K562 (cell line): ENCODE measurements at regions not wholly inside any gene's neighbourhood (a gene's known extent, or its start where the extent isn't known, plus 50 kb on each side); places are given as distances from the start of the nearest gene placed in this dataset.

Source experiments
- ATAC-seq: fragments of 200-7000 bp; cut with Tn5 transposase; 3 replicates; pipeline ENCODE4 v1.9.1; 2020; ENCODE audit warnings: moderate library complexity
- BruUV-seq: library from RNA; stranded (reverse); fragments of 400-500 nt; replicated peaks from 2 replicates; lab custom pipeline; 2021; lab: Mats Ljungman, UMichigan
- CTCF ChIA-PET: fragments of 300-600 bp; formaldehyde crosslinking; extraction: SDS; loops from one replicate; lab custom pipeline; 2021; ENCODE audit warnings: low intra/inter-chr PET ratio; lab: Yijun Ruan, JAX
- POLR2A ChIA-PET: fragments of 300-600, 350-650 bp; sonication (Branson Sonifier 250); formaldehyde crosslinking; extraction: SDS; loops from one replicate; lab custom pipeline; 2021; ENCODE audit warnings: antibody characterized with exemption, inconsistent platforms; lab: Yijun Ruan, JAX
- DNase-seq, 4 experiments: peaks; one replicate each; pipeline versions ENCODE4 v3.0.0 to v3.0.0-alpha.2; 2011 to 2018; ENCODE audit warnings: low spot score in 3 of 4, mixed read lengths in 3 of 4; ENCODE audit errors: extremely low read depth in 1 of 4
- FAIRE-seq: peaks from 2 replicates; lab custom pipeline; 2011; peaks lifted over from hg19 to GRCh38; lab: Jason Lieb, UNC
- H2AFZ ChIP-seq: 2 replicates; pipeline ENCODE4 v1.6.0; 2011; ENCODE audit warnings: low read depth, low read length, control low read depth, inconsistent platforms
- H3K27ac ChIP-seq: fragments of 200-600 bp; 3 replicates; pipeline ENCODE4 v1.8.0; 2011; ENCODE audit warnings: low read depth, mild to moderate bottlenecking, control low read depth, inconsistent platforms, low read length, moderate library complexity, mixed read lengths; ENCODE audit errors: extremely low read depth
- H3K27me3 ChIP-seq, 2 experiments: fragments of 300-600 bp in 1 of 2; 2 replicates in 1 of 2; 3 replicates in 1 of 2; pipeline versions ENCODE4 v1.6.0 to v1.8.0; 2011; ENCODE audit warnings: inconsistent platforms in 2 of 2, low read length in 2 of 2, mild to moderate bottlenecking in 1 of 2, mixed read lengths in 1 of 2, moderate library complexity in 1 of 2; ENCODE audit not compliant: control insufficient read depth in 2 of 2, insufficient read depth in 2 of 2
- H3K36me3 ChIP-seq: fragments of 300-600 bp; 3 replicates; pipeline ENCODE4 v1.8.0; 2011; ENCODE audit warnings: mild to moderate bottlenecking, low read length, inconsistent platforms; ENCODE audit not compliant: control insufficient read depth, insufficient read depth
- H3K4me1 ChIP-seq, 2 experiments: fragments of 200-600 bp in 1 of 2; replicated peaks in 1 of 2; 2 replicates in 1 of 2; 3 replicates in 1 of 2; pipeline versions ENCODE4 v1.5.1 to v1.8.0; 2011; ENCODE audit warnings: inconsistent platforms in 2 of 2, low read length in 2 of 2, mild to moderate bottlenecking in 1 of 2, mixed read lengths in 1 of 2, moderate library complexity in 1 of 2; ENCODE audit not compliant: control insufficient read depth in 2 of 2, insufficient read depth in 2 of 2
- H3K4me2 ChIP-seq: 2 replicates; pipeline ENCODE4 v1.6.1; 2011; ENCODE audit warnings: low read length, control low read depth, inconsistent platforms, mixed read lengths; ENCODE audit not compliant: insufficient read depth
- H3K4me3 ChIP-seq: fragments of 200-600 bp; sonication (generic), shearing (Covaris generic); 2 replicates; pipeline ENCODE4 v1.5.1; 2016; ENCODE audit warnings: control low read depth, inconsistent platforms
- H3K79me2 ChIP-seq: fragments of 200-600 bp; 3 replicates; pipeline ENCODE4 v1.8.0; 2011; ENCODE audit warnings: low read length, inconsistent platforms; ENCODE audit not compliant: control insufficient read depth, insufficient read depth
- H3K9ac ChIP-seq, 2 experiments: 2 replicates each; pipeline versions ENCODE4 v1.6.0 to v1.6.1; 2011; ENCODE audit warnings: low read depth in 2 of 2, low read length in 2 of 2, control low read depth in 1 of 2, inconsistent platforms in 1 of 2, mild to moderate bottlenecking in 1 of 2, mixed read lengths in 1 of 2; ENCODE audit not compliant: insufficient read depth in 1 of 2
- H3K9me1 ChIP-seq: one replicate; pipeline ENCODE4 v1.6.0; 2011; ENCODE audit warnings: inconsistent platforms, mild to moderate bottlenecking, low read length, moderate library complexity; ENCODE audit not compliant: control insufficient read depth, insufficient read depth
- H3K9me3 ChIP-seq: replicated peaks from 2 replicates; pipeline ENCODE4 v1.5.1; 2011; ENCODE audit warnings: low read depth, low read length, inconsistent platforms; ENCODE audit not compliant: control insufficient read depth, insufficient read depth
- H4K20me1 ChIP-seq: replicated peaks from 2 replicates; pipeline ENCODE4 v1.6.1; 2011; ENCODE audit warnings: low read length, inconsistent platforms, mixed read lengths; ENCODE audit not compliant: control insufficient read depth, insufficient read depth
- FOXM1 ChIP-seq, 2 experiments: fragments of 450-650 bp in 1 of 2; sonication (generic) in 1 of 2; formaldehyde crosslinking in 1 of 2; IDR thresholded peaks; 2 replicates each; pipeline versions ENCODE4 v1.6.1 to v1.9.0; 2017 to 2022; ENCODE audit warnings: low read depth in 2 of 2, mild to moderate bottlenecking in 2 of 2, missing genetic modification reagents in 1 of 2, moderate library complexity in 1 of 2
- HDAC3 ChIP-seq: fragments of 450-650 bp; IDR thresholded peaks from 2 replicates; pipeline ENCODE4 v1.6.1; 2018; ENCODE audit warnings: borderline replicate concordance, mild to moderate bottlenecking, moderate library complexity; ENCODE audit not compliant: partially characterized antibody
- ILF3 ChIP-seq: fragments of 450-650 bp; IDR thresholded peaks from 2 replicates; pipeline ENCODE4 v1.6.1; 2018; ENCODE audit warnings: antibody characterized with exemption, mild to moderate bottlenecking, moderate library complexity, borderline replicate concordance
- MTF1 ChIP-seq: fragments of 250-450 bp; sonication (Bioruptor Pico); IDR thresholded peaks from 2 replicates; pipeline ENCODE4 v1.9.0; 2021; ENCODE audit warnings: moderate library complexity, mild to moderate bottlenecking, inconsistent platforms, borderline replicate concordance
- NFIC ChIP-seq: fragments of 450-650 bp; IDR thresholded peaks from 2 replicates; pipeline ENCODE4 v1.6.1; 2017; ENCODE audit warnings: mild to moderate bottlenecking, inconsistent platforms
- PHF21A ChIP-seq: fragments of 450-650 bp; IDR thresholded peaks from 2 replicates; pipeline ENCODE4 v1.6.1; 2017; ENCODE audit warnings: low read depth, borderline replicate concordance
- PYGO2 ChIP-seq: fragments of 450-650 bp; IDR thresholded peaks from 2 replicates; pipeline ENCODE4 v1.6.1; 2016; ENCODE audit warnings: mild to moderate bottlenecking, missing genetic modification characterization, moderate library complexity, missing compliant biosample characterization
- STAG1 ChIP-seq: sonication (generic); formaldehyde crosslinking; IDR thresholded peaks from 2 replicates; pipeline ENCODE4 v1.5.0; 2020; ENCODE audit warnings: missing genetic modification reagents, borderline replicate concordance
- ZBTB11 ChIP-seq, 3 experiments: fragments of 200-800 bp in 1 of 3; fragments of 250-450 bp in 1 of 3; fragments of 450-650 bp in 1 of 3; sonication (Bioruptor Pico) in 1 of 3; sonication (Bioruptor generic) in 1 of 3; formaldehyde crosslinking in 1 of 3; IDR thresholded peaks; 2 replicates each; pipeline versions ENCODE4 v1.6.1 to v1.8.0; 2016 to 2022; ENCODE audit warnings: mild to moderate bottlenecking in 2 of 3, missing genetic modification characterization in 2 of 3, missing compliant biosample characterization in 1 of 3, moderate library complexity in 1 of 3
- ZNF354B ChIP-seq: fragments of 250-450 bp; sonication (Bioruptor Pico); IDR thresholded peaks from 2 replicates; pipeline ENCODE4 v1.4.0; 2020
- ZNF408 ChIP-seq: fragments of 250-450 bp; sonication (Bioruptor Pico); IDR thresholded peaks from 2 replicates; pipeline ENCODE4 v1.4.0; 2020; ENCODE audit warnings: low read depth, mild to moderate bottlenecking, moderate library complexity
- WGBS: fragments of 100-300 bp; shearing (Covaris generic); methylation state at CpG from one replicate; pipeline ENCODE4 v1.1.6; 2016; ENCODE audit warnings: low coverage, mixed read lengths; ENCODE audit not compliant: insufficient coverage; ENCODE audit errors: missing lambda C conversion rate; 5-methylcytosine and 5-hydroxymethylcytosine counted together
- in situ Hi-C: fragments of 300-500 bp; cut with MboI; formaldehyde crosslinking; loops from 4 replicates; pipeline ENCODE4 v1.15.0; 2018; ENCODE audit warnings: inconsistent platforms, mixed read lengths
- intact Hi-C: fragments of 100-400 bp; cut with micrococcal nuclease; formaldehyde crosslinking; loops from 2 replicates; pipeline ENCODE4 v1.14.2; 2022
- TF ChIP-seq, protein P1 (sequence below): fragments of 200-400 bp; formaldehyde crosslinking; IDR thresholded peaks from 2 replicates; pipeline ENCODE4 v1.6.1; 2017; ENCODE audit warnings: mild to moderate bottlenecking, low read depth, low read length, moderate library complexity
- TF ChIP-seq, protein P2 (sequence below): fragments of 450-650 bp; IDR thresholded peaks from 2 replicates; pipeline ENCODE4 v1.6.1; 2017; ENCODE audit warnings: antibody characterized with exemption, mild to moderate bottlenecking

GRCh38 chr20:17834804-17835203, 133.8 kb downstream of the SNX5 start:
- no peaks in the 10 kb centered on the region for H3K79me2 ChIP-seq
- ChIA-PET CTCF (no interaction called here), POLR2A (no interaction called here)
- H3K4me1 ChIP-seq: no peaks in the 10 kb centered on the region
- no peak overlapping the region for H3K27ac ChIP-seq
- no TSS peak for BruUV-seq
- intact Hi-C loops (no loop called here), in situ Hi-C loops (no loop called here)
- no peak overlapping the region for H3K4me2 ChIP-seq
- WGBS: 3% methylated on average over 2 of the region's 2 CpGs
- H3K27me3 ChIP-seq: peaks cover 8 to 45% of the 10 kb centered on the region in 2 experiments; a peak in 4 of 5 replicates
- H3K36me3 ChIP-seq: no peaks in the 10 kb centered on the region
- no peaks in the 10 kb centered on the region for H3K9me1 ChIP-seq
- H3K4me3 ChIP-seq: no peak overlapping the region
- H2AFZ ChIP-seq: no peak overlapping the region
- no peaks in the 10 kb centered on the region for H4K20me1 ChIP-seq
- no peaks in the 10 kb centered on the region for H3K9me3 ChIP-seq
- ATAC-seq: no peak
- no peak for DNase-seq
- FAIRE-seq: no peak
- no peak overlapping the region for H3K9ac ChIP-seq
- no peak for TF ChIP-seq STAG1 (CRISPR knock-in tag)
- no peak for TF ChIP-seq MTF1 (CRISPR knock-in tag)
- no peak for TF ChIP-seq PHF21A
- TF ChIP-seq HDAC3: no peak
- no peak for TF ChIP-seq ZBTB11 (CRISPR knock-in tag; IDR thresholded peaks at IDR 0.05)
- TF ChIP-seq ILF3: no peak
- TF ChIP-seq NFIC: no peak
- no peak for TF ChIP-seq ZNF408 (CRISPR knock-in tag)
- no peak for TF ChIP-seq ZNF354B
- no peak for TF ChIP-seq FOXM1 (IDR thresholded peaks at IDR 0.05; ENCODE audit: low read depth)
- no peak for TF ChIP-seq FOXM1 (CRISPR knock-in tag; IDR thresholded peaks at IDR 0.05; ENCODE audit: low read depth)
- TF ChIP-seq, protein P1, sequence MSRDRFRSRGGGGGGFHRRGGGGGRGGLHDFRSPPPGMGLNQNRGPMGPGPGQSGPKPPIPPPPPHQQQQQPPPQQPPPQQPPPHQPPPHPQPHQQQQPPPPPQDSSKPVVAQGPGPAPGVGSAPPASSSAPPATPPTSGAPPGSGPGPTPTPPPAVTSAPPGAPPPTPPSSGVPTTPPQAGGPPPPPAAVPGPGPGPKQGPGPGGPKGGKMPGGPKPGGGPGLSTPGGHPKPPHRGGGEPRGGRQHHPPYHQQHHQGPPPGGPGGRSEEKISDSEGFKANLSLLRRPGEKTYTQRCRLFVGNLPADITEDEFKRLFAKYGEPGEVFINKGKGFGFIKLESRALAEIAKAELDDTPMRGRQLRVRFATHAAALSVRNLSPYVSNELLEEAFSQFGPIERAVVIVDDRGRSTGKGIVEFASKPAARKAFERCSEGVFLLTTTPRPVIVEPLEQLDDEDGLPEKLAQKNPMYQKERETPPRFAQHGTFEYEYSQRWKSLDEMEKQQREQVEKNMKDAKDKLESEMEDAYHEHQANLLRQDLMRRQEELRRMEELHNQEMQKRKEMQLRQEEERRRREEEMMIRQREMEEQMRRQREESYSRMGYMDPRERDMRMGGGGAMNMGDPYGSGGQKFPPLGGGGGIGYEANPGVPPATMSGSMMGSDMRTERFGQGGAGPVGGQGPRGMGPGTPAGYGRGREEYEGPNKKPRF: no peak
- no peak for TF ChIP-seq PYGO2
- TF ChIP-seq, protein P2, sequence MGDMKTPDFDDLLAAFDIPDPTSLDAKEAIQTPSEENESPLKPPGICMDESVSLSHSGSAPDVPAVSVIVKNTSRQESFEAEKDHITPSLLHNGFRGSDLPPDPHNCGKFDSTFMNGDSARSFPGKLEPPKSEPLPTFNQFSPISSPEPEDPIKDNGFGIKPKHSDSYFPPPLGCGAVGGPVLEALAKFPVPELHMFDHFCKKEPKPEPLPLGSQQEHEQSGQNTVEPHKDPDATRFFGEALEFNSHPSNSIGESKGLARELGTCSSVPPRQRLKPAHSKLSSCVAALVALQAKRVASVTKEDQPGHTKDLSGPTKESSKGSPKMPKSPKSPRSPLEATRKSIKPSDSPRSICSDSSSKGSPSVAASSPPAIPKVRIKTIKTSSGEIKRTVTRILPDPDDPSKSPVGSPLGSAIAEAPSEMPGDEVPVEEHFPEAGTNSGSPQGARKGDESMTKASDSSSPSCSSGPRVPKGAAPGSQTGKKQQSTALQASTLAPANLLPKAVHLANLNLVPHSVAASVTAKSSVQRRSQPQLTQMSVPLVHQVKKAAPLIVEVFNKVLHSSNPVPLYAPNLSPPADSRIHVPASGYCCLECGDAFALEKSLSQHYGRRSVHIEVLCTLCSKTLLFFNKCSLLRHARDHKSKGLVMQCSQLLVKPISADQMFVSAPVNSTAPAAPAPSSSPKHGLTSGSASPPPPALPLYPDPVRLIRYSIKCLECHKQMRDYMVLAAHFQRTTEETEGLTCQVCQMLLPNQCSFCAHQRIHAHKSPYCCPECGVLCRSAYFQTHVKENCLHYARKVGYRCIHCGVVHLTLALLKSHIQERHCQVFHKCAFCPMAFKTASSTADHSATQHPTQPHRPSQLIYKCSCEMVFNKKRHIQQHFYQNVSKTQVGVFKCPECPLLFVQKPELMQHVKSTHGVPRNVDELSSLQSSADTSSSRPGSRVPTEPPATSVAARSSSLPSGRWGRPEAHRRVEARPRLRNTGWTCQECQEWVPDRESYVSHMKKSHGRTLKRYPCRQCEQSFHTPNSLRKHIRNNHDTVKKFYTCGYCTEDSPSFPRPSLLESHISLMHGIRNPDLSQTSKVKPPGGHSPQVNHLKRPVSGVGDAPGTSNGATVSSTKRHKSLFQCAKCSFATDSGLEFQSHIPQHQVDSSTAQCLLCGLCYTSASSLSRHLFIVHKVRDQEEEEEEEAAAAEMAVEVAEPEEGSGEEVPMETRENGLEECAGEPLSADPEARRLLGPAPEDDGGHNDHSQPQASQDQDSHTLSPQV: no peak
